ENCODE measurements at regions not wholly inside any gene's neighbourhood (a gene's known extent, or its start where the extent isn't known, plus 50 kb on each side); places are given as distances from the start of the nearest gene placed in this dataset.
"Not testable (repeated sequence)": the region's sequence is repeated elsewhere in the genome, so short reads cannot be mapped to it uniquely, and the experiment has no call there.

GRCh38 chr9:103068753-103069152, 73.6 kb downstream of the CYLC2 start:
- no peak for DNase-seq

DNA sequence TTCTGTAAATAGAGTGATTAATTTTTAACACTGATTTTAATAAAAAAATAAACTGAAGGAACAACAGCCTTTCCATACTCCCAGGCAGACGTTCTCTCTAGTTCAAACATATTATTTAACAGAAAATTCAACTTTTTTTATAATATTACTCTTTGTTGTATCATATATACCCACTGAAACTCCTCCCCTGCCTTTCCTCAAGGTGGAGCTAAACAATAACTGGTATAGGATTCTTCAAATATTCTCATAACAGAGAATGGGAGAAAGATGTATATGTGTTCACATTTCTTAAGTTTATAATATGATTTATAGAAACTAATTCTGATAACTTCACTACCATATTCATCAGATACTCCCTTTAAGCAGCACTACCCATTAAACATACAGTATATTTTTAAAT, 83.4 kb downstream of the CYLC2 start:
- no peak for DNase-seq

DNA sequence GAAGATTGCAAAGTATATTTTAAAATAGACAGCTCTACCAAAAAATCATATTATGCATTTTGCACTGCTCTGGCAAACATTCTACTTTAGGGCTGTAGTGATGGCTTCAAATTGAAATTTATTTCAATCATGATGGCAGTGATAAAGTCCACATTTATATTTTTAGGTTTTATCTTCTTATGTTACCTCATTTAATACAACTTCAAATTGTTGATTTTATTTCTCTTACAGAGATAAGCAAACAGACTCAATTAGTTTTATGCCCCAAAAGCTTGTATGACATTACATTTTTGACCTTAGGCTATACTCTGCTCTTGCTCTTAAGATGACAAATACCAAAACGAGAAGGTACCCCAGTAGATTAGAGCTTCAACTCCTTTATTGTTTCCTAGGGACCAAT, 87.4 kb downstream of the CYLC2 start:
- DNase-seq, result no peak

- DNase-seq, result no peak
Observed at GRCh38 chr9:103089357-103089756, 94.2 kb downstream of the CYLC2 start.

DNA sequence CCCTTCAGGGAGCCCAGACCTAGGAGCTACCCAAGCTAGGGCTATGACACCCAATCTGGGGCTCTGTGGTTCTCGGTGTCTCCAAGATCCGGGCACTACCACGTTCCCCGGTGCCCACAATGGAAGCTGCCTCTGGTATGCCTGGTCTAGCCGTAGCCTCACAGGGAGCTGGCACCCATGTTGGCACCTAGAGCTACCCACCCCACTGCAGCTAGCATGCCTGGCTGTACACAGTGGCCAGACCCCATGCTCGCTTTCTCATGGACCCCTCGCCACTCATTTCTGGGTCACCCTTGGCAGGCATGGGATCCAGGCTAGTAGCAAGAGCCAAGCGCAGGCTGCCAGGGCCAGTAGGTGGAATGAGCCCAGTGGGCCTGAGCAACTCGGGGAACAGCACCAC, 109.0 kb downstream of the CYLC2 start:
- DNase-seq, result no peak

DNA sequence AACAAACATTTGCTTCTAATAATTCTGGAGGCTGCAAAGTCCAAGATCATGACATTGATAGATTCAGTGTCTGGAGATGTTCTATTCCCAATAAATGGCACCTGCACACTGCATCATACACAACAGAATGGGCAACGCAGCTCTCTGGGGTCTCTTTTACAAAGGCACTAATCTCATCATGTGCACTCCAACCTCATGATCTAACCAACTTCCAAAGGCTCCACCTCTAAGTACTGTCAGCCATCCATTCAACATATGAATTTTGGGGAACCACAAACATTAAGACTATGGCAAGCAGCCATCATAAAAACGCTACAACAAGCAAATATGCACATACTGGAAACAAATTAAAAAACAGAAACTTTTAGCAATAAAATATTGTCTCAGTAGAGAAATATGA, 121.1 kb downstream of the CYLC2 start:
- no peak for DNase-seq

DNA sequence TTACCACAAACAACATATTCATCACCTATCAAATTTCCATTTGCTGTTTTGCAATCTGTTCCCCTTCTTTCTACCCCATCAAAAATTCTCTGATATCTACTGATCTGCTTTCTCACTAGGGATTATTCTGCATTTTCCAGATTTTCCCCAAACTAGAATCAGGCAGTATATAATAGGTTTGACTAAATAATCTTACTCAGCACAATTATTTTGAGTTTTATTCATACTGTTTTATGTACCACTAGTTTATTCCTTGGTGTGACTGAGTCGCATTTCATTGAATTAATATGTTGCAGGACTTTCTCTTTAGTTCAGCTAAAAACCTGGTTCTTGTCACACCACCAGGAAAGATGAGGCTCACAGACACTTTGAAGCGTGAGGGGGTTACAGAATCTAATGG, 131.4 kb downstream of the CYLC2 start:
- no peak for DNase-seq

DNA sequence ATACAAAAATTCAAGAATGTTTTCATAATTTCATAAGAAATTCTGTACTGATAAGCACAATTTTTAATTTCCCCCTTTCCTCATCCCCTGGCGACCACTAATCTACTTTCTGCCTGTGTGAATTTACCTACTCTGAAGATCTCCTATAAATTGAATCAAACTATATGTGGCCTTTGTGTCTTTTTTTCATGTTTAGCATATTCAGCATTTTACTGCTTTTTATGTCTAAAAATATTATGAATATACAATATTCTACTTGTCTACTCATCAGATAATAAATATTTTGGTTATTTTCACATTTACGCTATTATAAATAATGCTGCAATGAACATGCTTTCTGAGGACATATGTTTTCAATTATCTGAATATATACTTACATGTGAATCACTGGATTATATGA, 144.8 kb downstream of the CYLC2 start:
- DNase-seq, result no peak

GRCh38 chr9:103152473-103152872, 157.3 kb downstream of the CYLC2 start:
- no peak for DNase-seq

DNA sequence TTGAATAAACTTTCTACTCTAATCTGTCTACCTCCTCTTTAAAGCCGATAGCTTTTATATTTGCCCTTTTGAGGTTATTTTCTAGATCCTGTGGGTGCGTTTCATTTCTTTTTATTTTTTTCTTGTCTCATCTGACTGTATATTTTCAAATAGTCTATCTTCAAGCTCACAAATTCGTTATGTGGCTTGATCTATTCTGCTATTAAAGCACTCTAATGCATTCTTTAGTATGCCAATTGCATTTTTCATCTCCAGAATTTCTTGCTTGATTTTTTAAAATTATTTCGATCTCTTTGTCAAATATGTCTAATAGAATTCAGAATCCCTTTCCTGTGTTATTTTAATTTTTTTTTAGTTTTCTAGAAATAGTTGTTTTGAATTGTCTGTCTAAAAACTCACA, 172.4 kb downstream of the CYLC2 start:
- DNase-seq, result no peak

GRCh38 chr9:103168254-103168653, 173.1 kb downstream of the CYLC2 start:
- no peak for DNase-seq

GRCh38 chr9:103169798-103170197, 174.7 kb downstream of the CYLC2 start:
- DNase-seq, result no peak

DNA sequence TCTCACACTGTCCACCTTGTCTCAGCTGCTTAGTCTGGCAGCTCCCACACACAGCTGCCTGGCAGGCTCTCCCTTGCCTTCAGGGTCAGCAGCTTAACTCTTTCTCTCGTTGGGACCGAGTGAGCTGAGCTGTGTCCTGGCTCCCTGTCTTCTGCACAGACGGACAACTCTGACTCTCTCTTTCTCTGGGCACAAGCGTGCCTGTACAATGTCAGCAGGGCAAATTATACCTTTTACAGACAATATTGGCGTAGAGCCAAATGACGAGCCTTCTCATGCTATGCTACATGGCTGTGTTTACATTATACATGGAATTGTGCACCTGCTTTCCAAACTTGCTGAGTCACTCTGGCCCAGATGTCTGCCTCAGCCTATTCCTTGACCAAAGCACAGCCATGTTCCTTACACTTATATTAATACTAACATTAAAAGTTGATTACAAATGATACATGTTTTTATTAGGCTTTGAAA, 188.6 kb downstream of the CYLC2 start:
- DNase-seq, result no peak

DNA sequence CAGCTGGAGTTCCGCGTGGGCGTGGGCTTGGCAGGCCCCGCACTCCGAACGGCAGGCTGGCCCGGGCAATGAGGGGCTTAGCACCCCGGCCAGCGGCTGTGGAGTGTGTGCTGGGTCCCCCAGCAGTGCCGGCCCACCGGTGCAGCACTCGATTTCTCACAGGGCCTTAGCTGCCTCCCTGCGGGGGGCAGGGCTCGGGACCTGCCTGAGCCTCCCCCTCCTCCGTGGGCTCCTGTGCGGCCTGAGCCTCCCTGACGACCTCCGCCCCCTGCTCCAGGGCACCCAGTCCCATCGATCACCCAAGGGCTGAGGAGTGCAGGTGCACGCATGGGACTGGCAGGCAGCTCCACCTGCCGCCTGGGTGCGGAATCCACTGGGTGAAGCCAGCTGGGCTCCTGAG, 191.8 kb downstream of the CYLC2 start:
- DNase-seq, result no peak

DNA sequence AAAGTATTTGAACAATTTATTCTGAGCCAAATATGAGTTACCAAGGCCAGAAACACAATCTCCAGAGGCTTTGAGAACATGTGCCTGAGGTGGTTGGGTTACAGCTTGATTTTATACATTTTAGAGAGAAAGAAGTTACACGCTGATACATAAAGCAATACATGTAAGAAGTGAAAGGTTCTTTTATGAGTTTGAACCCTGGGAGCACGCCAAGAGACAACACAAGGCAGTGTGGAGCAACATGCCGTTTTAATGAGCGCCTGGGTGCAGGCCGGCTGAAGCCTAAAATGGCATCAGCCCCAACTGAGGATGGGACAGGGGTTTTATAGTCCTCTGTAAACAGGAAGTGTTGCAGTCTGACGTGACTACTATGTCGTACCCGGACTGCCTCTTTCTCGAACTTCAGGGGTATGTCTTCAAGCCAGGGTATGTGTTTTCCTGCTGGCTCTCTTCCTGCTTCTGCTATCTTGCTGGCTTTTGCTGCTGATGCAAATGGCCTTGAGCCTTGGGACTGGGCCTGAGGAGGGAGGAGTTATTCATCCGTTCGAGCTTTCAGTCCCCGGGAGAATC, 193.7 kb downstream of the CYLC2 start:
- no peak for DNase-seq

- no peak for DNase-seq
Observed at GRCh38 chr9:103193992-103194391, 198.9 kb downstream of the CYLC2 start.

GRCh38 chr9:103203172-103203571, 208.0 kb downstream of the CYLC2 start:
- no peak for DNase-seq

GRCh38 chr9:103205881-103206585, 210.9 kb downstream of the CYLC2 start:
- DNase-seq, result not testable (repeated sequence)

DNA sequence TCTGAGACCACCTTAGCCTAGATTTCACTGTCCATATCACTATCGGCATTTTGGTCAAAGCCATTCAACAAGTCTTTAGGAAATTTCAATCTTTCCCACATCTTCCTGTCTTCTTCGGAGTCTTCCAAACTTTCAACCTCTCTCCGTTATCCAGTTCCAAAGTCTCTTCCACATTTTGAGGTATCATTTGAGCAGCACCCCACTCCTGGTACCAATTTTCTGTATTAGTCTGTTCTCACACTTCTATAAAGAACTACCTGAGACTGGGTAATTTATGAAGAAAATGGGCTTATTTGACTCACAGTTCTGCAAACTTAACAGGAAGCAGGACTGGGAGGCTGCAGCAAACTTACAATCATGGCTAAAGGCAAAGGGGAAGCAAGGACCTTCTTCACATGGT, 215.5 kb downstream of the CYLC2 start:
- DNase-seq, result no peak

DNA sequence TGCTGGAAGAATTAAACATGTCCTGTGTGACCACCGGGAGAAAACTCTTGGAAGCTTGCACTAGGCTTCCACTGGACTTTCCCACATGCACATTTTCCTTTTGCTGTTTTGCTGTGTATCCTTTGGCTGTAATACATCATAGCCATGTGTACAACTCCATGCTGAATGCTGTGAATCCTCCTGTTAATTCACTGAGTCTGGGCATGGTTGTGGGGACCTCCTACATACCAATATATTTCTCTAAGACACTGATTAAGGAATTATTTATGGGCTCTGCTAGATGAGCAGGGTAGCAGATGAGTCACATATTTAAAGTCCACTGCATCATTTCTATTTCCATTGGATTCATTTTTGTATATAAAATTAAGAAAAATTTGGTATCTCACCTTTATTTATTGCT, 220.1 kb downstream of the CYLC2 start:
- no peak for DNase-seq

DNA sequence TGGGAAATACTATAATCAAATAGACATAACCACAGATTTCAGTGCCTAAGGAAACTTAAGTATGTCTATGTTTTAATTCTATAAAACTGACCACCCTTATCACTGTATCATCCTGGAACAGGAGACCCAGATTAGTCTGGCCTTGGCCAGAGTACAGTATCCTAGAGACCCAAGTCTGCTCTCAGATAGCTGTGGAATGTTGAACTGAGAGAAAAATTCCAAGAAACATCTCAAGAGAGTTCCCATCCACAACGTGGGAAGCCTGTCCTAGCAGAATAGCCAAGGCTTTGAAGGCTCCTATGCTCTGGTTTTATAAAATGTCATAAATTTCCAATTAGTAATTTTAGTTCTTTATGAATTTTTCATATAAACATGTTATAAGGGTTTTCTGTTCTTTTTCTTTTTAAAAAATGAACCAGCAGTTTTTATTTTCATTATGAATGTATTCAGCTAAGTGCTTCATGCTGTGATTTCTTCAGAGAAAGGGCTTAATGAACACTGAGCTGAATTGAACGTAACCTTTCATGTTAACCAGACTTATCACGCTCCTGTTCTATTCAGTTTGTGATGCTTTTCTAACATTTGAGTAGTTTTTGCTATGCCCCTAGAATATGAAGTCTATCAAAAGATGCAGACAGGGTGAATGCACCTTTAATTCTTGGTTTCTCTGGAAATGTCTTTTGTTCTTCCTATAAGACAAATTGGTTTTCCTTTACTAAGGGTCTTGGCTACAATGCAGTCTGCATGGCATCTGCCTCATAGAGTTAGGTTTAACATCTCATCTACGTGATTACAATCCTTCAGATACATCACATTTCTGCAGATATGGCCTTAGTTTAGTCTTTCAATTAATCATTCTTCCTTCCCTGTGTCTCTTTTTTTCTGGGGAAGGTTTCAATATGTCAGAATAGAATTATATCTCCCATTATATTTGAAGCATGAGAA, 230.8 kb downstream of the CYLC2 start:
- no peak for DNase-seq

GRCh38 chr9:103226647-103227013, 231.5 kb downstream of the CYLC2 start:
- DNase-seq, result no peak

GRCh38 chr9:103237571-103238109, 242.5 kb downstream of the CYLC2 start:
- not testable (repeated sequence) for DNase-seq

DNA sequence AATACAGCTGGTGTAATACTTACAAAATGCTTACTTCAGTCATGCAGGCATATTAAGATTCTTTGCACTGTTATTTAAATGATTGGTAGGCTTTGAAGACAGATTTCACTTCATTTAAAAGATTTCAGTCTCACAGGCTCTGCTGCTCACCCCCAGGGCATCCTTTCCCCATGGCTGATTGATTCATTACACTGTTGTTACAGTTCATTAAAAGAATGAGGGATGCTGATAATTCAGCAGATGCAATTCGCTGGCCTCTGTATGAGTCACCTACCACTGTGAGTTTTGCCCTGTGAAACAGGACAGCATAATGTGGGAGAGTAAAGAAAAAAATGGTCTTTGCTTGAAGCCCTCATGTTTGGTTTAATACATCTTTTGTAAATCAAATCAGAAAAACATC, 246.9 kb downstream of the CYLC2 start:
- DNase-seq, result no peak
